SIG-M5 treated with dmso at 0.1 percent for 504 hours (cell line): ENCODE measurements at regions not wholly inside any gene's neighbourhood (a gene's known extent, or its start where the extent isn't known, plus 50 kb on each side); places are given as distances from the start of the nearest gene placed in this dataset.
"Not testable (repeated sequence)": the region's sequence is repeated elsewhere in the genome, so short reads cannot be mapped to it uniquely, and the experiment has no call there.

Source experiments
- DNase-seq: peaks from one replicate; lab custom pipeline; 2025; ENCODE audit not compliant: unreplicated experiment; lab: John Stamatoyannopoulos, UW

DNA sequence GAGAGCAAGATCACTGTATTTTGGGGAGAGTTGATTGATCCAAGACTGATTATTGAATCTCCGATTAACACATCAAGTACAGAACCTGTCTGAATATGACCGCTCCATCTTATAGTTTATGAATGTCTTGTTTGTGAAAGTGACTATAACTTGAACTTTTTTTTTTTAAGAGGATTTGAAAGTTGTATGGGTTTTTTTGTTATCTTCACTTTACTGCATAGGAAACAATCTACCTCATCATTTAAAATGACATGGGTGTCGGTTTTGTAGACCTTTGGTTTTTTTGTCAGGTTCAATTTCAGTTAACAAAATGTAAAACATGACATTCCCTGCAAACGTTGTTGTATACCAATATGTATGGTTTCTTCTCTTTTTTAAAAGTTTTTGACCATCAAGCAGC is 103.0 kb upstream of the NUDT6 start:
- DNase-seq = no peak

DNA sequence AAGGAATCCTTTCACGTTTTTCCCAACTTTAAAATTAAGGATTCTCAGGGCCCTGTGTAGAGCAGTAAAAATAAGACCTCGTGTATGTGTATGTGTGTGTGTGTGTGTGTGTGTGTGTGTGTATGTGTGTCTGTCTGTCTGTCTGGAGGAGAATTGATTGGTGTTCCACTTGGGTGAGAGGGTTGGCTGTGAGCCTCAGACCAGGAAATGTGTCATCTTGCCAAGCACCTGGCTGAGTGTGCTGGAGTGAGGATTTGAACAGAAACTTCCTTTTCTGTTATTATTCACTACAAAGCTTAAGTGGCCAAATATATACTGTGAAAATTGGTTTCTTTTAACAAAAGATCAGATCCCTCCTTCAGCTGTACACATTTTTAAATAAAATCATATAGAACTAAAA is 103.6 kb upstream of the NUDT6 start:
- not testable (repeated sequence) for DNase-seq

DNA sequence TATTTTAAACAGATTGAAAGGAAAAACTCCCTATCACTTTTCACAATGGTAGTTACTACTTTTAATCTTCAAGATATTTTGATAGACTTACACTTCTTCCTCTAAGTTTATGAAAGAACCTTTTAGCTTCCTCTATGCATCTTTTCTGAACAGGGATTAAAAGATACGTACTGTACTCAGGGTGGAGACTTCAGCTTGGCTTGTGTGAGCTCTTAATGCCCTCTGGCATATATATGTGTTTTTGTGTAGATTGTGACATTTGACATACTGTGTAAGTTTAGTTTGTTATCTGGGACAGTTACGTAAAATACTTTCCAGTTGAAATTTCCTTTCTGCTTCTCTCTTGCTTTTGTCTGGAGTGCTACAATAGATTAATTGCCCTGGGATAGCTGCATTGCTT is 109.3 kb upstream of the NUDT6 start:
- DNase-seq = no peak

DNA sequence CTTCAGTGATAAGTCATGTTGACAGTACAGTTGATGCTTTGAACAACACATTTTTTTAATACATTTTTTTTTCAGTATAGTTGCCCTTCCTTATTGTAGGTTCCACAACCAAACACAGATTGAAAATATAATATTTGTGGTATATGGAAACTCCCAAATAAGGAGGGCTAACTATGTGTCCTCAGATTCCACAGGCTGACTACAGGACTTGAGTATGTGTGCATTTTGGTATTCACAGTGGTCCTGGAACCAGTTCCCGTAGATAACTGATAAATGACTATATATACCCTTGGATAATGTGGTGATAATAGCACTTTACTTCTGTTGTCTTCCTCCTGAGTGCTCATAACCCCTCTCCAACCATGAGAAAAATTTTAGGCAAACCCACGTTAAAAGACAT is 111.6 kb upstream of the NUDT6 start:
- no peak for DNase-seq

DNA sequence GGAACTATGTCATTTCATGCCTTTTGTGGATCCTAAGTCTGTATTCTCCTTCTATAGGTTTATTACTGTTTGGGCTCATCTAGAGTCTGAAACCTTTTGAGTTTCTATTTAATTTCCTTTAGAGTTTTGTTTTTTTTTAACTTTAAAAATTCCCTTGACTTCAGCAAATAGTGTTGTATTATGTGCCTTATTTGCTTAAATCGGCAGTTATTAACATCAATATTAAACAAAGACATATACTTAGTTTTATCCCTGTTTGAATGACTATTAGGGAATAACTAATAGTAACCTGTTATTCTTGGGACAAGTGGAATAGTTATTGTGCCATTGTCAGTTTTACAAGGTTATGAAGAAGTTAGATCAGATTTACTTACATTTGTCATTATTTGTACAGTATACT is 112.8 kb upstream of the NUDT6 start:
- no peak for DNase-seq

DNA sequence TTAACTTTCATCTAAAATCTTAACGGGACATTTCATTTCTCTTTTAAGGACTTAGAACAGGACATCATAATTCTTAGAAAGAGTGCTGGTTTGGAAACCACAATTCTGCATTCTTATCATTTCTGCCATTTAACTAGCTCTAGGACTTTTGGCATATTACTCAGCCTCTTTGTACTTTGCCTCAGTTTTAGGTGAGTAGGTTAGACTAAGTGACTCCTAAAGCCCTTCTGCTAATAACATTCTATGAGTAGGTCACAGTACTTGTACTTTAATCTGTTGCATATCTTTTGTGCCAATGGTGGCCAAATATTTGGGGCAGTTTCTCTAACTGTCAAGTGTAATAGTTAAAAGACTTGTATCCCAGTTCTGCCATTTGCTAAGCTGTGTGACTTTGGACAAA is 115.4 kb upstream of the NUDT6 start:
- no peak for DNase-seq

DNA sequence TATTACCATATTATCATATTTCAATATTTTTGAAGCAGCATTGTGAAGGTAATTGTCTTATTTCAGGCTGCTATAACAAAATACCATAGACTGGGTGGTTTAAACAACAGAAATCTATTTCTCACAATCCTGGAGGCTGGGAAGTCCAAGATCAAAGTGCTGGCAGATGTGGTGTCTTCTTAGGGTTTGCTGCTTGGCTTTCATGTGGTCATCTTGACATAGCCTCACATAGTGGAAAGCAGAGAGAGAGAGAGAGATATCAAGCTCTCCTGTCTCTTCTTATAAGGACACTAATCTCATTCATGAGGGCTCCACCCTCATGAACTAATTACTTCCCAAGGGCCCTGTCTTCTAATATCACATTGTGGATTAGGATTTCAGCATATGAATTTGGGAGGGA is 119.7 kb upstream of the NUDT6 start:
- DNase-seq = no peak

DNA sequence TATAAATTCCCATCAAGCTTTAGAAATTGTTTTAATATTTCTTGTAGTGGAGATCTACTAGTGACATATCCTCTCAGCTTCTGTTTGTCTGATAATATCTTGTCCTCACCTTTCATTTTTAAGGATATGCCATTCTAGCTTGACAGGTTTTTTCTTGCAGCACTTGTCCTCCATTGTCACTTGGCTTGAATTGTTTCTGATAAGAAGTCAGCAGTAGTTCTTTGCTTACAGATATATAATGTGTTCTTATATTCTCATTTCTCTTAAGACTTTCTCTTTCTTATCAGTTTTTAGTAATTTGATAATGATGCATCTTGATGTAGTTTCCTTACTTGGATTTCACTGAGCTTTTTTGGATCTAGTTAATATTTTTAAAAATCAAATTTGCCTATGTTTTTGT is 120.6 kb upstream of the NUDT6 start:
- DNase-seq = peak; percentile 7

DNA sequence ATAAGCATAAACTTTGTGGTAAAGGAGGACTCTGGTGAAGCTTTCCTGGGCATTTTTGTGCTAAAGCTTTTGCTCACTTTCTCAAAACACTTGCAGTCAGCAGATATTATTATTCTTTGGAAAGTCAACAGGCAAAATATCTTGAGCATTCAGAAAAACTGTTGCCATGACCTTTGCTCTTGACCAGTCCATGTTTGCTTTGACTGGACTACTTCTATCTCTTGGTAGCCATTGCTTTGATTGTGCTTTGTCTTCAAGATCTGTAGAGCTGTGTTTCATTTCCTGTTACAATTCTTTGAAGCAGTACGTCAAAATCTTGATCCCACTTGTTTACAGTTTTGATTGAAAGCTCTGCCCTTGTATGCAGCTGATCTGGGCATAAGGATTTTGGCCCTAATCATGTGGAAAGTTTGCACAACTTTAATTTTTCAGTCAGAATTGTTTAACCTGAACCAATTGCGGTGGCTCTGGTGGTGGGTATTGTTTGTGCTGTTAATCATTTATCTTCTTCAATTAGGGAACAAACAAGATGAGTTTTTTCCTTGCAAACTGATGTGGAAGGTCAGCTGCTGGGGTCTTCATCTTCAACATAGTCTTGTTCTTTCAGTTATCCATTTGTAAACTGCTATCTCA is 121.5 kb upstream of the NUDT6 start:
- no peak for DNase-seq

DNA sequence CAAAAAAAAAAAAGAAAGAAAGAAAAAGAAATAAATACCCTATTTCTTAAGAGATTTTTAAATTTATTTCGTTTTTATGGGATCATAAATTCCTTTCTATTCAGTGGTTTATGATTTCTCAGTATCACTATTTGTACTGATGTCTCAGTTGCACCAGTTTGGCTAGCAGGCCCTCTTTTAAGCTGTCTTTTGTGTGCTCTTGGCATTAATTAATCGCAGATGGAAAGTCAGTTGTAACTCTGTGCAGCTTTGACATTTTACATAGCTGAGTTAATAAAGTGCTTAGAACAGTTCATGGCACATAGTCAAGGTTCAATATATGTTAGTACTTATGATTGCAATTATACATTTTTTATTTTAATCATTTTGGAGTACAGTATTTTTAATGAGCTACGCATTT is 123.7 kb upstream of the NUDT6 start:
- no peak for DNase-seq

DNA sequence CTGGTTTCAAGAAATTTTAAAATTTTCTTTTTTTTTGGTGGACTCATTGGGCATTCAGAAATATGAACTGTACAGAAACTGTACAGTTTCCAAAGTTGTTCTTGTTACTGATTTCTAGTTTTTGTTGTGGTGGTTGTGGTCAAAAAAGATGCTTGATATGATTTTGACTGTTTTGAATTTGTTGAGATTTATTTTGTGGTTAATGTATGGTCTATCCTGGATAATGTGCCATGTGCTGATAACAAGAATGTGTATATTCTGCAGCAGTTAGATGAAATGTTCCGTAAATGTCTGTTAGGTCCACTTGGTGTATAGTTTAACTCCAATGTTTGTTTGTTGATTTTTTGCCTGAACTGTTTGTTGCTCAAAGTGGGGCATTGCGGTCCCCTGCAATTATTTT is 127.6 kb upstream of the NUDT6 start:
- no peak for DNase-seq

DNA sequence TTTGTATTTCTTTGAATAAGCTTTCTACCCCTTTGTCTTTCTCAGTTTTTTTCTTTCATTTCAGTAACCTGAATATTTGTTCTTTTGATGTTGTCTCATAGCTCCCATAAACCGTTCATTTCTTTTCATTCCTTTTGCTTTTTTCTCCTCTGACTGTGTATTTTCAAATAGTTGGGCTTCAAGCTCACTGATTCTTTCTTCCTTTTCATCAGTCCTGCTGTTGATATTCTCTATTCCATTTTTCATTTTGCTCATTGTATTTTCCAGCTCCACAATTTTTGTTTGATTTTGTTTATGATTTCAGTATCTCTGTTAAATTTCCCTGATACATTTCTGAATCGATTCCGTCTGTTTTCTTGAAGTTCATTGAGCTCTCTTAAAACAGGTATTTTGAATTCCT is 129.6 kb upstream of the NUDT6 start:
- DNase-seq = no peak

DNA sequence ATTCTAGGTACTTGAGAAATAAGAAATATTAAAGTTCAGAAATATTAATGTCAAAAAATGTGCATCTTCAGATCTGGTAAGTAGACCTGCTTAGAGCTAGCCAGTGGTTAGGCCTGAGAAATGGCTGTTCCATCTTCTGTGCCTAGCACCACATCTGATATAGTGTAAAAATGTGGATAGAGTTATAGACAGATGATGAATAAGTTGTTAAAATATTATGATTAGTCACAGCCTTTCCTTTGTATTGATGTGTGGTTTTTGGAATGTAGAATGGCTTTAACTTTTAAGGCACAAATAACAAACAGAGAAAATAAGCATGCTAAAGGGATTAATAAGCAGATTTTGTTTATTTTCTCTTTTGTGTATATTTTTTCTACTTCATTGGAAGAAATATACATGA is 133.5 kb upstream of the NUDT6 start:
- DNase-seq = no peak

DNA sequence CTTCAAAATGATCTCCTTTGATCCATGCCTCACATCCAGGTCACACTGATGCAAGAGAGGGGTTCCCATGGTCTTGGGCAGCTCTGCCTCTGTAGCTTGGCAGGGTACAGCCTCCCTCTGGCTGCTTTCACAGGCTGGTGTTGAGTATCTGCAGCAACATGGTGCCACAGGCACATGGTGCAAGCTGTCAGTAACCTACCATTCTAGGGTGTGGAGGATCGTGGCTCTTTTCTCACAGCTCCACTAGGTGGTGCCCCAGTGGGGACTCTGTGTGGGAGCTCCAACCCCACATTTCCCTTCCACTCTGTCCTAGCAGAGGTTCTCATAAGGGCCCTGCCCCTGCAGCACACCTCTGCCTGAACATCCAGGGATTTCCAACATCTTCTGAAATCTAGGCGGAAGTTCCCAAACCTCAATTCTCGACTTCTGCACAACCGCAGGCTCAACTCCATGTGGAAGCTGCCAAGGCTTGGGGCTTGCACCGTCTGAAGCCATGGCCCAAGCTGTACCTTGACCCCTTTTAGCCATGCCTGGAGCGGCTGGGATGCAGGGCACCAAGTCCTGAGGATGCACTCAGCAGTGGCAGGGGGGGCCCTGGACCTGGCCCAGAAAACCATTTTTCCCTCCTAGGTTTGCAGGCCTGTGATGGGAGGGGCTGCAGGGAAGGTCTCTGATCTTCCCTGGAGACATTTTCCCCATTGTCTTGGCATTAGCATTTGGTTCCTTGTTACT is 137.8 kb upstream of the NUDT6 start:
- DNase-seq = no peak

DNA sequence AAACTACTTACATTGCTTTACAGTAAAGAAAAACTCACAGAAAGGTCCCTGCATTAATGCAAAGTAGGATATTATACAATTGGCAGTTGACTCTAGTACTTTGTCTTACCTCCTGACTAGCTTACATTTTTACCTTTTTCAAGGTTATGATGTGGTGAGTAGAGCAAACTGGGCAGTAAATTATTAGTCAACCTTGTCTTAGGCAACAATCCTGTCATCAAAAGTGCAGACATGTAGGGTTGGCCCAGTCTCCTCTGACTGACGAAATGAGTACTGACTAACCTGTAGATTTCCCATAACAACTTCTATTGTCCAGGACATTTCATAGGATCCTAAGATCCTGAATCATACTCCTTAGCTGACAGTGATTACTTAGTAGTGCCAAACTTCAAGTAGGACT is 142.0 kb upstream of the NUDT6 start:
- DNase-seq = no peak

DNA sequence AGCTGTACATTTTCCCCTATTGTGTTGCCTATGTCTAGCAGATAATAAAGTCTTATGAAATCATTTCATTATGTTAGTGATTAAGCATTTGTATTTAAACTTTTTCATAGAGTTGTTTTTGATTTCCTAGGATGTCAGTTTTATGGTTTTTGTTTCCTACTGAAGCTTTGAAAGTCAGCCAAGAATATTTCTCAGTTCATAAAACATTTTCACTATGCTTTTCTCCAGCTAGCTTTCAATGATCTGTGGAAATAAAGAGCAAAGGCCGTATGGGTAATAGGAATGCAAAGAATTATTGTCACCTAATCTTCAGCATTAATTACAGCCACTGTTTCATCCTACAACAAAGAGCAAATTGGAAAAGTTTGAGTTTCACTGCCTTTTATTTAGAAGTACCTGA is 145.7 kb upstream of the NUDT6 start:
- no peak for DNase-seq

DNA sequence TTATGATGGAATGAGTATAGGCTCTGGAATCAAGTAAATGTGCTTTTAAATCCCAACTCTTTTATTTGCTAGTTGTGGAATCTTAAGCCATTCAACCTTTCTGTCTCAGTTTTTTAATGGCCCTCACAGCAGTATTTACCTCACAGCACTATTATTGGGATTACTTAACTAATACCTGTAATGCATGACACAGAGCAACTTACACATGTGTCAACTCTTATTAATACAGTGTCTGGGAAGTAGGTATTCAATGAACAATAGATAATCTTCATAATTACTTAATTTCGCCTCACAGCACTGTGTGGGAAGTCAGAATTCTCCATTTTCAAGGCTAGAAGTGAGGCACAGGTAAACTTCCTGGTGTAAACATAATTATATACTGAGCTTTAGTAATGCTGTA is 149.7 kb upstream of the NUDT6 start:
- no peak for DNase-seq

DNA sequence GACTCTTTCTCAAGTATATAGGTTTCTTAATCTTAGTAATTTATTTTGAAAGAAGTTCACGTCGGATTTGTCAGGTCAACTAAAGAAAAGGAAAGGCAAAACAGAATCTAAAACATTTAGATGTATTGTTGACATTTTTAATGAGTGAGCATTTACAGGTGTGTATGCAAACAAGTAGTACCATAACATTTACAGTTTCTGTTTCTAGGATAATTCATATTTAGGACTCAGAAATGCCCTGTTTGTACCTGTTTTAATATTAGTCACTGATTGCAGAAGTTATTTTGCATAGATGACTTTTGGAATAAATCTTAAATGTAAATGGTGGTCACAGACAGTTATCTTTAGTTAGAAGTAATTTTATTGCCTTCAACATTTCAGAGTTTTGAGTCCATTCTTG is 151.3 kb upstream of the NUDT6 start:
- DNase-seq = no peak

DNA sequence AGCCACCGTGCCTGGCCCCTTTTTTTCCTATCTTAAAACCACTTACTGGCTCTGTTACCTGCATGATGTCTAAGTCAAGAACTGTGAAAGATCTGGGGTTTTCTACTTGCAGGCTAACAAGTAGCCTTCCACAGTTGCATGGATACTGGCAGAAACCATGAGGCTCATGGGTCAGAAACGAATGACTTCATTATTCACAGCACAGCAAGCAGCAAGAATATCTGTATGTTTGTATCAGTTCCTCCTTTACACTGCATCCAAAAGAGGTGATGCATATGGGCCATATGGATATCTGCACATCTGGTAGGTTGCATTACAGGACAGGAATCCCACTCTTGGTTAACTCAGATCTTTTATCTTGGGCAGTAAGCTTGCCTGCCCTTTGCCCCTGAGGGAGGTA is 154.9 kb upstream of the NUDT6 start:
- no peak for DNase-seq

DNA sequence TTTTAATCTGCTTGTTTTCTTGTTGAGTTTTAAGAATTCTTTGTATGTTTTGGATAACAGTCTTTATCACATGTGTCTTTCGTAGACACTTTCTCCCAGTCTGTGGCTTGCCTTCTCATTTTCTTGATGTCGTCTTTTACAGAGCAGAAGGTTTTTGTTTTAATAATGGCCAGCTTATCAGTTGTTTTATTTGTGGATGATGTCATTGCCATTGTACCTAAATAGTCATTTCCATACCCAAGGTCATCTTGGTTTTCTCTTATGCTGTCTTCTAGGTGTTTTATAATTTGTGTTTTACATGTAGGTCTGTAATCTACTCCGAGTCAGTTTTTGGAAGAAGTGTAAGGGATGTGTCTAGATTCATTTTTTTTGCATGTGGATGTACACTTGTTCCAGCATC is 159.6 kb upstream of the NUDT6 start:
- no peak for DNase-seq

DNA sequence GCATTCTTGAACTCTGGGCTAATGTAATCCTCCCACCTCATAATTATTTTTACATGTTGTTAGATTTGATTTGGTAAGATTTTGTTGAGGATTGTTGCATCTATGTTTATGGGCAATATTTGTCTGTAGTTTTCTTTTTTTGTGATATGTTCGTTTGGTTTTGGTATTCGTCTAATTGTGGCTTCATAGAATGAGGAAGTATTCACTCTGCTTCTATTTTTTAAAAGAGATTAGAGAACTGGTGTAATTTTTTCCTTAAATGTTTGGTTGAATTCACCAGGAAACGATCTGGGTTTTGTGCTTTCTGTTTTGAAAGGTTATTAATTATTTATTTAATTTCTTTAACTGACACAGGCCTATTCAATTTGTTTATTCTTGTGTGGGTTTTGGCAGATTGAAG is 161.2 kb upstream of the NUDT6 start:
- DNase-seq = peak; percentile 65

DNA sequence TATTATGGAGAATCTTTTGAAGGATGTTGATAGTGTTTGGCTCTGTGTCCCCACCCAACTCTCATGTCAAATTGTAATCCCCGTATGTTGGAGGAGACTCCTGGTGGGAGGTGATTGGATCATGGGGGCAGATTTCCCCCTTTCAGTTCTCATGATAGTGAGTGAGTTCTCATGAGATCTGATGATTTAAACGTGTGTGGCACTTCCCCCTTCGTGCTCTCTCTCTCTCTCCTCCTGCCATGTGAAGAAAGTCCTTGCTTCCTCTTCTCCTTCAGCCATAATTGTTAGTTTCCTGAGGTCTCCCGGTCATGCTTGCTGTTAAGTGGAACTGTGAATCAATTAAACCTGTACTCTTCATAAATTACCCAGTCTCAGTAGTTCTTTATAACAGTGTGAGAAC is 166.1 kb upstream of the NUDT6 start:
- DNase-seq = peak; percentile 27

DNA sequence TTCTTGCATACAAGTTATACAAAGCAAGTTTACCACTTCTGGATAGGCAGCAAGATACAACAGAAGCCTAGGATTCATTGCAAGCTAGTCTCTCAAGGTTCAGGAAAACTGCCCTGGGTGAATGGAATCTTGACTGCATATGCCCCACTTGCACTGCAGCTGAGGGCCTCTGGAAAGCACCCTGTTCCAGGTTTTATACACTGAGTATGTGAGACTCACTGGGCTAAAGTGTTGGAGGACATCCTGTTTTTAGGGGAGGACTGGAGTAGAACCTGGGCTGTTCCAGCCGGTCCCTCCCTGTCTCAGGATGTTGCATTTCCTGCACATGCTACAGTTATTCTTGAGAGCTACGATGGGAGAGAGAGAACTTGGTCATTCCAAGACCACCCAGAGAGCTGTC is 168.5 kb upstream of the NUDT6 start:
- no peak for DNase-seq
